MM.1S (cell line): ENCODE measurements at regions not wholly inside any gene's neighbourhood (a gene's known extent, or its start where the extent isn't known, plus 50 kb on each side); places are given as distances from the start of the nearest gene placed in this dataset.

ENCODE experiments used
- EZH2 ChIP-seq: fragments of 300-600 bp; sonication (generic); optimal IDR thresholded peaks from 2 replicates; pipeline ENCODE3; 2017; ENCODE audit warnings: low read depth, mild to moderate bottlenecking, antibody characterized with exemption, low read length, mixed read lengths
- TF ChIP-seq, protein P1 (sequence below): fragments of 300-600 bp; sonication (generic); IDR thresholded peaks from 2 replicates; pipeline ENCODE4 v1.5.1; 2016; ENCODE audit warnings: antibody characterized with exemption, low read length, mixed read lengths

DNA sequence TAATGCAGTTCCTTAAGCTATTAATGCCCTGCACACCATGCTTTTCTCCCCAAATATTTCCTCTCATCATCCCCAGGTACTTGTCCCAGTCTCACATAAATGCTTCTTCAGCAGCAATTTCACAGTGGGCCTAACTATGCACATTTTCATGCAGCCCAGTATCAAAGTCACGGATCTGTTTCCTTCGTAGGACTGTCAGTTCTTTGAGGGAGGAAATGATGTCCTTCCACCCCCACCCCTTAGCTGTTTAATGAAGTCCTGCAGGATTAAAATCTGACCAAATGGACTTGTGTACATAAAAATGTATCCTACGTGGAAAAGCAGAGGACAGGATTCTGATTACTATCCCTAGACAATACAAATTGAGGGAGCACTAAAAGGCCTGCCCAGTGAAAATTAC is 68.6 kb upstream of the ARGLU1 start:
- TF ChIP-seq, protein P1, sequence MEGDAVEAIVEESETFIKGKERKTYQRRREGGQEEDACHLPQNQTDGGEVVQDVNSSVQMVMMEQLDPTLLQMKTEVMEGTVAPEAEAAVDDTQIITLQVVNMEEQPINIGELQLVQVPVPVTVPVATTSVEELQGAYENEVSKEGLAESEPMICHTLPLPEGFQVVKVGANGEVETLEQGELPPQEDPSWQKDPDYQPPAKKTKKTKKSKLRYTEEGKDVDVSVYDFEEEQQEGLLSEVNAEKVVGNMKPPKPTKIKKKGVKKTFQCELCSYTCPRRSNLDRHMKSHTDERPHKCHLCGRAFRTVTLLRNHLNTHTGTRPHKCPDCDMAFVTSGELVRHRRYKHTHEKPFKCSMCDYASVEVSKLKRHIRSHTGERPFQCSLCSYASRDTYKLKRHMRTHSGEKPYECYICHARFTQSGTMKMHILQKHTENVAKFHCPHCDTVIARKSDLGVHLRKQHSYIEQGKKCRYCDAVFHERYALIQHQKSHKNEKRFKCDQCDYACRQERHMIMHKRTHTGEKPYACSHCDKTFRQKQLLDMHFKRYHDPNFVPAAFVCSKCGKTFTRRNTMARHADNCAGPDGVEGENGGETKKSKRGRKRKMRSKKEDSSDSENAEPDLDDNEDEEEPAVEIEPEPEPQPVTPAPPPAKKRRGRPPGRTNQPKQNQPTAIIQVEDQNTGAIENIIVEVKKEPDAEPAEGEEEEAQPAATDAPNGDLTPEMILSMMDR: no peak
- TF ChIP-seq EZH2: no peak
